K562 (cell line): ENCODE measurements at regions not wholly inside any gene's neighbourhood (a gene's known extent, or its start where the extent isn't known, plus 50 kb on each side); places are given as distances from the start of the nearest gene placed in this dataset.
A peak's percentile ranks its signal among the peaks of the same experiment; 100 is the strongest.

Experiments used
- ARID3B ChIP-seq: fragments of 250-450 bp; sonication (Bioruptor Pico); IDR thresholded peaks from 2 replicates; pipeline ENCODE4 v1.4.0; 2020; ENCODE audit warnings: borderline replicate concordance
- DIDO1 ChIP-seq: fragments of 450-650 bp; IDR thresholded peaks from 2 replicates; pipeline ENCODE4 v1.6.1; 2016; ENCODE audit warnings: low read depth, missing biosample characterization, missing genetic modification characterization
- FOXJ2 ChIP-seq: fragments of 200-800 bp; sonication (Bioruptor generic); IDR thresholded peaks from 2 replicates; pipeline ENCODE4 v1.6.1; 2016; ENCODE audit warnings: missing genetic modification characterization, missing compliant biosample characterization
- HNRNPH1 ChIP-seq: fragments of 200-400 bp; formaldehyde crosslinking; optimal IDR thresholded peaks from 2 replicates; pipeline ENCODE3; 2017; ENCODE audit warnings: low read depth, mild to moderate bottlenecking, low read length, moderate library complexity
- HNRNPL ChIP-seq: fragments of 200-400 bp; formaldehyde crosslinking; IDR thresholded peaks from 2 replicates; pipeline ENCODE4 v1.6.1; 2017; ENCODE audit warnings: low read depth, mild to moderate bottlenecking, low read length
- KLF10 ChIP-seq: fragments of 250-450 bp; sonication (Bioruptor Pico); IDR thresholded peaks from 2 replicates; pipeline ENCODE4 v1.6.1; 2021; ENCODE audit warnings: matching md5 sums
- L3MBTL2 ChIP-seq: fragments of 450-650 bp; IDR thresholded peaks from 2 replicates; pipeline ENCODE4 v1.6.1; 2016; ENCODE audit warnings: mild to moderate bottlenecking, moderate library complexity
- MNT ChIP-seq, 2 experiments: fragments of 450-650 bp; conservative IDR thresholded peaks; 2 replicates each; pipeline ENCODE4 v1.6.1; 2017; ENCODE audit warnings: mild to moderate bottlenecking in 2 of 2, moderate library complexity in 2 of 2
- NR3C1 ChIP-seq: sonication (generic); formaldehyde crosslinking; IDR thresholded peaks from 2 replicates; pipeline ENCODE4 v1.8.1; 2022; ENCODE audit warnings: missing genetic modification reagents
- NR4A1 ChIP-seq, 2 experiments: fragments of 250-450 bp in 1 of 2; fragments of 450-650 bp in 1 of 2; sonication (Bioruptor Pico) in 1 of 2; IDR thresholded peaks; 2 replicates each; pipeline versions ENCODE4 v1.4.0 to v1.6.1; 2016 to 2020; ENCODE audit warnings: mild to moderate bottlenecking in 2 of 2, missing compliant biosample characterization in 1 of 2, missing genetic modification characterization in 1 of 2, moderate library complexity in 1 of 2
- STAT5B ChIP-seq: fragments of 250-450 bp; sonication (Bioruptor Pico); IDR thresholded peaks from 2 replicates; pipeline ENCODE4 v1.8.0; 2021; ENCODE audit warnings: mild to moderate bottlenecking, inconsistent platforms
- TCF3 ChIP-seq: sonication (generic); formaldehyde crosslinking; IDR thresholded peaks from 2 replicates; pipeline ENCODE4 v1.4.0; 2020; ENCODE audit warnings: mild to moderate bottlenecking, missing genetic modification reagents
- TEAD4 ChIP-seq, 2 experiments: sonication (generic) in 1 of 2; formaldehyde crosslinking in 1 of 2; IDR thresholded peaks; 2 replicates each; pipeline versions ENCODE4 v1.6.1 to v1.8.0; 2012 to 2022; ENCODE audit warnings: borderline replicate concordance in 1 of 2, inconsistent platforms in 1 of 2, low read length in 1 of 2, mild to moderate bottlenecking in 1 of 2, missing genetic modification reagents in 1 of 2
- ZBTB7A ChIP-seq: IDR thresholded peaks from 2 replicates; pipeline ENCODE4 v1.6.1; 2011; ENCODE audit warnings: low read depth, mild to moderate bottlenecking, low read length, moderate library complexity, borderline replicate concordance; ENCODE audit not compliant: control insufficient read depth
- ZNF311 ChIP-seq: fragments of 250-450 bp; sonication (Bioruptor Pico); IDR thresholded peaks from 2 replicates; pipeline ENCODE4 v1.4.0; 2020; ENCODE audit warnings: mild to moderate bottlenecking, moderate library complexity
- ZNF444 ChIP-seq: fragments of 250-450 bp; sonication (Bioruptor Pico); IDR thresholded peaks from 2 replicates; pipeline ENCODE4 v1.4.0; 2020; ENCODE audit warnings: mild to moderate bottlenecking, moderate library complexity
- TF ChIP-seq, protein P1 (sequence below): fragments of 450-650 bp; formaldehyde crosslinking; conservative IDR thresholded peaks from 2 replicates; pipeline ENCODE4 v1.4.0; 2022; ENCODE audit warnings: mild to moderate bottlenecking, missing genetic modification characterization
- TF ChIP-seq, protein P2 (sequence below): fragments of 450-650 bp; IDR thresholded peaks from 2 replicates; pipeline ENCODE4 v1.6.1; 2014; ENCODE audit warnings: low read depth, mild to moderate bottlenecking, moderate library complexity, borderline replicate concordance
- TF ChIP-seq, protein P3 (sequence below), 2 experiments: fragments of 200-800 bp in 1 of 2; sonication (Bioruptor generic) in 1 of 2; sonication (generic) in 1 of 2; formaldehyde crosslinking in 1 of 2; IDR thresholded peaks in 1 of 2; conservative IDR thresholded peaks in 1 of 2; 2 replicates each; pipeline versions ENCODE4 v1.5.0 to v1.6.1; 2016 to 2020; ENCODE audit warnings: missing compliant biosample characterization in 1 of 2, missing genetic modification characterization in 1 of 2, missing genetic modification reagents in 1 of 2

- TF ChIP-seq MNT (conservative IDR thresholded peaks at IDR 0.05), result peak in 1 of 2 experiments; percentile 29; a peak in 1 of 4 replicates
- TF ChIP-seq TCF3 (CRISPR knock-in tag), result no peak; the same call in 1 of the 2 replicates
- no peak for TF ChIP-seq FOXJ2 (tag)
- TF ChIP-seq HNRNPH1, result no peak
- no peak; the same call in 1 of the 2 replicates for TF ChIP-seq TEAD4 (IDR thresholded peaks at IDR 0.05; ENCODE audit: low read length)
- no peak for TF ChIP-seq TEAD4 (CRISPR knock-in tag; IDR thresholded peaks at IDR 0.05; ENCODE audit: borderline replicate concordance)
- TF ChIP-seq ZNF311, result no peak
- TF ChIP-seq ARID3B (CRISPR knock-in tag), result no peak
- TF ChIP-seq, protein P1, sequence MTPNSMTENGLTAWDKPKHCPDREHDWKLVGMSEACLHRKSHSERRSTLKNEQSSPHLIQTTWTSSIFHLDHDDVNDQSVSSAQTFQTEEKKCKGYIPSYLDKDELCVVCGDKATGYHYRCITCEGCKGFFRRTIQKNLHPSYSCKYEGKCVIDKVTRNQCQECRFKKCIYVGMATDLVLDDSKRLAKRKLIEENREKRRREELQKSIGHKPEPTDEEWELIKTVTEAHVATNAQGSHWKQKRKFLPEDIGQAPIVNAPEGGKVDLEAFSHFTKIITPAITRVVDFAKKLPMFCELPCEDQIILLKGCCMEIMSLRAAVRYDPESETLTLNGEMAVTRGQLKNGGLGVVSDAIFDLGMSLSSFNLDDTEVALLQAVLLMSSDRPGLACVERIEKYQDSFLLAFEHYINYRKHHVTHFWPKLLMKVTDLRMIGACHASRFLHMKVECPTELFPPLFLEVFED, result no peak
- TF ChIP-seq L3MBTL2, result peak; percentile 66
- TF ChIP-seq HNRNPL, result no peak
- TF ChIP-seq, protein P2, sequence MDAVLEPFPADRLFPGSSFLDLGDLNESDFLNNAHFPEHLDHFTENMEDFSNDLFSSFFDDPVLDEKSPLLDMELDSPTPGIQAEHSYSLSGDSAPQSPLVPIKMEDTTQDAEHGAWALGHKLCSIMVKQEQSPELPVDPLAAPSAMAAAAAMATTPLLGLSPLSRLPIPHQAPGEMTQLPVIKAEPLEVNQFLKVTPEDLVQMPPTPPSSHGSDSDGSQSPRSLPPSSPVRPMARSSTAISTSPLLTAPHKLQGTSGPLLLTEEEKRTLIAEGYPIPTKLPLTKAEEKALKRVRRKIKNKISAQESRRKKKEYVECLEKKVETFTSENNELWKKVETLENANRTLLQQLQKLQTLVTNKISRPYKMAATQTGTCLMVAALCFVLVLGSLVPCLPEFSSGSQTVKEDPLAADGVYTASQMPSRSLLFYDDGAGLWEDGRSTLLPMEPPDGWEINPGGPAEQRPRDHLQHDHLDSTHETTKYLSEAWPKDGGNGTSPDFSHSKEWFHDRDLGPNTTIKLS, result no peak; the same call in 1 of the 2 replicates
- TF ChIP-seq ZBTB7A, result no peak
- TF ChIP-seq ZNF444, result no peak
- TF ChIP-seq NR3C1 (CRISPR knock-in tag), result no peak
- no peak for TF ChIP-seq STAT5B (CRISPR knock-in tag)
- TF ChIP-seq KLF10 (CRISPR knock-in tag), result no peak
- TF ChIP-seq, protein P3, sequence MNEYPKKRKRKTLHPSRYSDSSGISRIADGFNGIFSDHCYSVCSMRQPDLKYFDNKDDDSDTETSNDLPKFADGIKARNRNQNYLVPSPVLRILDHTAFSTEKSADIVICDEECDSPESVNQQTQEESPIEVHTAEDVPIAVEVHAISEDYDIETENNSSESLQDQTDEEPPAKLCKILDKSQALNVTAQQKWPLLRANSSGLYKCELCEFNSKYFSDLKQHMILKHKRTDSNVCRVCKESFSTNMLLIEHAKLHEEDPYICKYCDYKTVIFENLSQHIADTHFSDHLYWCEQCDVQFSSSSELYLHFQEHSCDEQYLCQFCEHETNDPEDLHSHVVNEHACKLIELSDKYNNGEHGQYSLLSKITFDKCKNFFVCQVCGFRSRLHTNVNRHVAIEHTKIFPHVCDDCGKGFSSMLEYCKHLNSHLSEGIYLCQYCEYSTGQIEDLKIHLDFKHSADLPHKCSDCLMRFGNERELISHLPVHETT (CRISPR knock-in tag; conservative IDR thresholded peaks at IDR 0.05 in 1 of 2, IDR thresholded peaks at IDR 0.05 in 1 of 2), result peak in 1 of 2 experiments; percentile 58; a peak in 2 of 4 replicates
- no peak for TF ChIP-seq DIDO1 (tag)
- TF ChIP-seq NR4A1 (CRISPR knock-in tag; IDR thresholded peaks at IDR 0.05), result no peak
- no peak for TF ChIP-seq NR4A1 (tag; IDR thresholded peaks at IDR 0.05)
These were observed 80.3 kb upstream of the UCN3 start (continued) for GRCh38 chr10:5284311-5285057.
